Kidney tubule cell (primary cell): ENCODE measurements at regions not wholly inside any gene's neighbourhood (a gene's known extent, or its start where the extent isn't known, plus 50 kb on each side); places are given as distances from the start of the nearest gene placed in this dataset.
"Not testable (repeated sequence)": the region's sequence is repeated elsewhere in the genome, so short reads cannot be mapped to it uniquely, and the experiment has no call there.

Experiments
- DNase-seq: peaks from one replicate; pipeline ENCODE4 v3.0.0-alpha.2; 2018; ENCODE audit warnings: low spot score

- DNase-seq: no peak
These were observed 128.5 kb downstream of the KCNE4 start for GRCh38 chr2:223180463-223180862.

- DNase-seq: no peak
These were observed 129.6 kb downstream of the KCNE4 start for GRCh38 chr2:223181561-223181960.

GRCh38 chr2:223182356-223182755, 130.4 kb downstream of the KCNE4 start:
- no peak for DNase-seq

- DNase-seq: peak; percentile 12
These were observed 133.6 kb downstream of the KCNE4 start for GRCh38 chr2:223185638-223186037.

- no peak for DNase-seq
These were observed 135.3 kb downstream of the KCNE4 start for GRCh38 chr2:223187256-223187655.

- not testable (repeated sequence) for DNase-seq
These were observed 138.7 kb downstream of the KCNE4 start for GRCh38 chr2:223190561-223191206.

- no peak for DNase-seq
These were observed 144.3 kb downstream of the KCNE4 start for GRCh38 chr2:223196331-223196730.

- DNase-seq: peak; percentile 24
These were observed 145.1 kb downstream of the KCNE4 start for GRCh38 chr2:223197046-223197445.

- no peak for DNase-seq
These were observed 147.8 kb downstream of the KCNE4 start for GRCh38 chr2:223199531-223200515.

GRCh38 chr2:223203971-223204929, 152.3 kb downstream of the KCNE4 start:
- peak; percentile 20 for DNase-seq

- no peak for DNase-seq
These were observed 158.5 kb downstream of the KCNE4 start for GRCh38 chr2:223210489-223210888.

- DNase-seq: no peak
These were observed 162.6 kb downstream of the KCNE4 start for GRCh38 chr2:223214394-223215253.

GRCh38 chr2:223215254-223215516, 163.2 kb downstream of the KCNE4 start:
- DNase-seq: no peak

- no peak for DNase-seq
These were observed 165.4 kb downstream of the KCNE4 start for GRCh38 chr2:223217373-223217772.

- DNase-seq: no peak
These were observed 166.7 kb downstream of the KCNE4 start for GRCh38 chr2:223218587-223219178.

GRCh38 chr2:223219872-223220657, 168.1 kb downstream of the KCNE4 start:
- no peak for DNase-seq

GRCh38 chr2:223220658-223220925, 168.6 kb downstream of the KCNE4 start:
- no peak for DNase-seq

- DNase-seq: no peak
These were observed 169.3 kb downstream of the KCNE4 start for GRCh38 chr2:223221139-223221835.

- DNase-seq: no peak
These were observed 170.4 kb downstream of the KCNE4 start for GRCh38 chr2:223222397-223222796.

- no peak for DNase-seq
These were observed 171.2 kb downstream of the KCNE4 start for GRCh38 chr2:223223156-223223555.
